ENCODE measurements at regions not wholly inside any gene's neighbourhood (a gene's known extent, or its start where the extent isn't known, plus 50 kb on each side); places are given as distances from the start of the nearest gene placed in this dataset.

GRCh38 chr2:144670738-144671137, 150.8 kb upstream of the ZEB2 start:
- H3K36me3 Mint-ChIP-seq = no peaks in the 10 kb centered on the region
- H3K4me3 Mint-ChIP-seq = no peak overlapping the region
- peaks cover 28% of the 10 kb centered on the region for H3K4me1 Mint-ChIP-seq
- H3K27ac Mint-ChIP-seq = no peak overlapping the region
- H3K27me3 Mint-ChIP-seq (ENCODE audit: low read depth) = no peaks in the 10 kb centered on the region
- no peak for TF ChIP-seq CTCF (IDR thresholded peaks at IDR 0.05; ENCODE audit: unreplicated experiment)
- H3K9me3 Mint-ChIP-seq = peaks cover 4% of the 10 kb centered on the region
- no peak for DNase-seq (ENCODE audit: low spot score in 2 of 2, unreplicated experiment in 2 of 2)

GRCh38 chr2:144670080-144670479, 150.2 kb upstream of the ZEB2 start:
- H3K4me3 Mint-ChIP-seq = no peak overlapping the region

GRCh38 chr2:144669196-144669987, 149.5 kb upstream of the ZEB2 start:
- H3K36me3 Mint-ChIP-seq = no peaks in the 10 kb centered on the region
- H3K4me3 Mint-ChIP-seq = no peak overlapping the region
- H3K27me3 Mint-ChIP-seq (ENCODE audit: low read depth) = no peaks in the 10 kb centered on the region
- H3K9me3 Mint-ChIP-seq = peaks cover 4% of the 10 kb centered on the region
- peaks cover 36% of the 10 kb centered on the region for H3K4me1 Mint-ChIP-seq
- no peak for TF ChIP-seq CTCF (IDR thresholded peaks at IDR 0.05; ENCODE audit: unreplicated experiment)
- H3K27ac Mint-ChIP-seq = no peak overlapping the region
- no peak for DNase-seq (ENCODE audit: low spot score in 2 of 2, unreplicated experiment in 2 of 2)

More at GRCh38 chr2:144670080-144670479, 150.2 kb upstream of the ZEB2 start:
- no peak overlapping the region for H3K27ac Mint-ChIP-seq
- TF ChIP-seq CTCF (IDR thresholded peaks at IDR 0.05; ENCODE audit: unreplicated experiment) = no peak
- no peaks in the 10 kb centered on the region for H3K36me3 Mint-ChIP-seq
- H3K4me1 Mint-ChIP-seq = peaks cover 29% of the 10 kb centered on the region
- peaks cover 4% of the 10 kb centered on the region for H3K9me3 Mint-ChIP-seq
- no peaks in the 10 kb centered on the region for H3K27me3 Mint-ChIP-seq (ENCODE audit: low read depth)
- DNase-seq (ENCODE audit: low spot score in 2 of 2, unreplicated experiment in 2 of 2) = no peak

GRCh38 chr2:144668493-144669110, 148.7 kb upstream of the ZEB2 start:
- TF ChIP-seq CTCF (IDR thresholded peaks at IDR 0.05; ENCODE audit: unreplicated experiment) = no peak
- DNase-seq (ENCODE audit: low spot score in 2 of 2, unreplicated experiment in 2 of 2) = no peak
- peaks cover 37% of the 10 kb centered on the region for H3K4me1 Mint-ChIP-seq
- H3K36me3 Mint-ChIP-seq = no peaks in the 10 kb centered on the region
- no peaks in the 10 kb centered on the region for H3K27me3 Mint-ChIP-seq (ENCODE audit: low read depth)
- no peak overlapping the region for H3K27ac Mint-ChIP-seq
- H3K4me3 Mint-ChIP-seq = no peak overlapping the region
- peaks cover 4% of the 10 kb centered on the region for H3K9me3 Mint-ChIP-seq

- Mint-ChIP-seq H3K36me3 (no peaks in the 10 kb centered on the region), H3K9me3 (no peaks in the 10 kb centered on the region), H3K4me1 (peaks cover 42% of the 10 kb centered on the region), H3K4me3 (no peak overlapping the region), H3K27me3 (ENCODE audit: low read depth) (no peaks in the 10 kb centered on the region), H3K27ac (no peak overlapping the region)
- TF ChIP-seq CTCF (IDR thresholded peaks at IDR 0.05; ENCODE audit: unreplicated experiment) = no peak
- DNase-seq (ENCODE audit: low spot score in 2 of 2, unreplicated experiment in 2 of 2) = no peak
Measured at GRCh38 chr2:144666032-144666431, 146.1 kb upstream of the ZEB2 start.

All from mesothelial cell of epicardium (in vitro differentiated cells).